ENCODE measurements at regions not wholly inside any gene's neighbourhood (a gene's known extent, or its start where the extent isn't known, plus 50 kb on each side); places are given as distances from the start of the nearest gene placed in this dataset.

- no peak for TF ChIP-seq CTCF (IDR thresholded peaks at IDR 0.05; ENCODE audit: insufficient read depth, low read length, poor library complexity, severe bottlenecking)
- no peak for TF ChIP-seq EZH2phosphoT487 (conservative IDR thresholded peaks at IDR 0.05; ENCODE audit: low read length)
These were observed 58.1 kb upstream of the OPN4 start for GRCh38 chr10:86596266-86596665.
